ENCODE measurements at regions not wholly inside any gene's neighbourhood (a gene's known extent, or its start where the extent isn't known, plus 50 kb on each side); places are given as distances from the start of the nearest gene placed in this dataset.

DNA sequence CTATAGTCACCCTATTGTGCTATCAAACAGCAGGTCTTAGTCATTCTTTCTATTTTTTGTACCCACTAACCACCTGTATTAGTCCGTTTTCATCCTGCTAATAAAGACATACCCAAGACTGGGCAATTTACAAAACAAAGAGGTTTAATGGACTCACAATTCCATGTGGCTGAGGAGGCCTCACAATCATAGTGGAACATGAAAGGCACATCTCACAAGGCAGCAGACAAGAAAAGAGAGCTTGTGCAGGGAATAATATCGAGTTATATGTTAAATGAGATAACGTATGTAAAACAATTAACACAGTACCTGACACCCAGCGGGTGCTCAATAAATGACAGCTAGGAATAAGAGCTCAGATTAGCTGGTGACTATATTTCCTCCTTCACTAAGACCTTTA lies 88.1 kb upstream of the WDR44 start:
- Mint-ChIP-seq H3K4me1 (ENCODE audit: unreplicated experiment) (no peaks in the 10 kb centered on the region), H3K9me3 (no peaks in the 10 kb centered on the region), H3K27ac (no peak overlapping the region), H3K36me3 (no peaks in the 10 kb centered on the region), H3K4me3 (no peak overlapping the region), H3K27me3 (peaks cover 3% of the 10 kb centered on the region)
- DNase-seq (ENCODE audit: extremely low spot score, unreplicated experiment) = no peak
- TF ChIP-seq, protein P1, sequence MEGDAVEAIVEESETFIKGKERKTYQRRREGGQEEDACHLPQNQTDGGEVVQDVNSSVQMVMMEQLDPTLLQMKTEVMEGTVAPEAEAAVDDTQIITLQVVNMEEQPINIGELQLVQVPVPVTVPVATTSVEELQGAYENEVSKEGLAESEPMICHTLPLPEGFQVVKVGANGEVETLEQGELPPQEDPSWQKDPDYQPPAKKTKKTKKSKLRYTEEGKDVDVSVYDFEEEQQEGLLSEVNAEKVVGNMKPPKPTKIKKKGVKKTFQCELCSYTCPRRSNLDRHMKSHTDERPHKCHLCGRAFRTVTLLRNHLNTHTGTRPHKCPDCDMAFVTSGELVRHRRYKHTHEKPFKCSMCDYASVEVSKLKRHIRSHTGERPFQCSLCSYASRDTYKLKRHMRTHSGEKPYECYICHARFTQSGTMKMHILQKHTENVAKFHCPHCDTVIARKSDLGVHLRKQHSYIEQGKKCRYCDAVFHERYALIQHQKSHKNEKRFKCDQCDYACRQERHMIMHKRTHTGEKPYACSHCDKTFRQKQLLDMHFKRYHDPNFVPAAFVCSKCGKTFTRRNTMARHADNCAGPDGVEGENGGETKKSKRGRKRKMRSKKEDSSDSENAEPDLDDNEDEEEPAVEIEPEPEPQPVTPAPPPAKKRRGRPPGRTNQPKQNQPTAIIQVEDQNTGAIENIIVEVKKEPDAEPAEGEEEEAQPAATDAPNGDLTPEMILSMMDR (conservative IDR thresholded peaks at IDR 0.05) = no peak

DNA sequence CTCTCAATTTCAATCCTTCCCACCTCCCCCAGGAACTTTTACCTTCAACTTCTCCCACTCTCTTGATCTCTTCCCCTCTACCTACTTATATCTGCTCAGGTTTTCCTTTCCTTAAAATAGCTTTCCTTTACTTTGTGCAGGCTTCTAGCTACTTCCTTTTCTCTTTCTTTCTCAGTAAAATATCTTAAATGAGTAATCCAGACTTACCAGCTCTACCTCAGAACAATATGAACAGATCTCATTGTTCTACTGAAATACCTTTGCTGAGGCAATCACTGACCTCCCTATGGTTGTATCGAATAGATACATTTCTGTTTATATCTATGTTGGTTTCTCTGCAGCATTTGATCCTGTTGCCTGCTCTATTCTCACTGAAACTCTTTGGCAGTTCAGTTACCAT lies 86.7 kb upstream of the WDR44 start:
- Mint-ChIP-seq H3K4me1 (ENCODE audit: unreplicated experiment) (no peaks in the 10 kb centered on the region), H3K9me3 (no peaks in the 10 kb centered on the region), H3K27me3 (peaks cover 3% of the 10 kb centered on the region), H3K36me3 (no peaks in the 10 kb centered on the region), H3K4me3 (no peak overlapping the region), H3K27ac (no peak overlapping the region)
- no peak for DNase-seq (ENCODE audit: extremely low spot score, unreplicated experiment)
- TF ChIP-seq, protein P1 (conservative IDR thresholded peaks at IDR 0.05) = no peak

DNA sequence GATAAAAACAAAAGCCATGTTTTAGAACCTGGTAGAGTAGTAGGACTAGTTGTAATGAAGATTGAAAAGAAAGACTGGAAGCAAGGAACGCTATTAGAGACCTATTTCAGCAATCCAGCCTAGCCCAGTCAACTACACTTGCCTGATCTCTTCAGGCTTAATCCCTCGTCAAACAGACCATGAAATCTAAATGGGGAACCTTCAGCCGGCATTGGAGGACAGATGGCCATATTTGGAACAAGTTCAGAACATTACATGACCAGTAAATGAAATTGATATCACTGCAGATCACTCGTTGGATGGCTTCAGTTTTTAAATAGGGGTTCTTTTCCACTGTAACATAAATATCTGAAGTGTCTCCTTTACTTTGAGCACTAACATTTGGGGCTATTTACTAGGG lies 84.8 kb upstream of the WDR44 start:
- TF ChIP-seq, protein P1 (conservative IDR thresholded peaks at IDR 0.05) = no peak
- Mint-ChIP-seq H3K36me3 (no peaks in the 10 kb centered on the region), H3K27me3 (peaks cover 3% of the 10 kb centered on the region), H3K4me3 (no peak overlapping the region), H3K9me3 (no peaks in the 10 kb centered on the region), H3K27ac (no peak overlapping the region), H3K4me1 (ENCODE audit: unreplicated experiment) (no peaks in the 10 kb centered on the region)
- DNase-seq (ENCODE audit: extremely low spot score, unreplicated experiment) = no peak

DNA sequence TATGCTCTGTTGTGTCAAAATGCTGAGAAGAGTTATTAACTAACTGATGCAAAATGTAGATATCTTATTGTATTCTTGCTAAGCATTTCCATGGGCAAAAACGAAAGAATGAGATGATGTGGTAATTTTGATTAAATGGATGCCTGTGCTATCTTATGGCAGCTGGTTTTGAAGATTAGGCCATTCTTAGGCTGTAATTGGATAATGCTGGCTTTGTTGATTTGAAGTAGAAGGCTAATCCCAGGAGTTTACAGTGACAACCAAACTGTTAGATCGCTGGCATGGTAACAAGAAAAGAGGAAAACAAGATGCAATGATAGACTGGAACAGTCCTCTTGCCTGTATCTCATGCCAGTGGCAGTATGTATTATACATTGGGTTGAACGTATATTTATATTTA lies 74.1 kb upstream of the WDR44 start:
- TF ChIP-seq, protein P1 (conservative IDR thresholded peaks at IDR 0.05) = no peak
- H3K4me3 Mint-ChIP-seq = no peak overlapping the region
- H3K9me3 Mint-ChIP-seq = peaks cover 3% of the 10 kb centered on the region
- H3K27ac Mint-ChIP-seq = no peak overlapping the region
- H3K4me1 Mint-ChIP-seq (ENCODE audit: unreplicated experiment) = no peaks in the 10 kb centered on the region
- H3K36me3 Mint-ChIP-seq = no peaks in the 10 kb centered on the region
- no peak for DNase-seq (ENCODE audit: extremely low spot score, unreplicated experiment)
- no peaks in the 10 kb centered on the region for H3K27me3 Mint-ChIP-seq

DNA sequence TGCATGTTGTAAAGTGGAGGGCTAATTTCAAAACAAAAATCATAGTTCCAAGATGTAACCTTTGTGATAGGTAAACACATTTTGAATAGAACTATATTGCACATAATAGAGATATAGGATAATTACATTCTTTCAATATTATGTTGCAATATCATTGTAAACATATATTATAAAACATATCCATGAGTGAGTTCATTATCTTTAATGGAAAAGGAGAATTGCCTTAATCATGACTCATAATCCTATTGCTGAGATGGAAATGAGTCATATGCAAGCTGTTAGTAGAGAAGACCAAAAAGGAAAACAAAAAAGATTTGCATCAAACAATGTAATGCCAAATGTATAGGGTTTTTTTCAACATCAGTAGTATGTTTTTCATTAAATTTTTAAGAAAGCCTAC lies 73.7 kb upstream of the WDR44 start:
- Mint-ChIP-seq H3K27me3 (no peaks in the 10 kb centered on the region), H3K4me3 (no peak overlapping the region), H3K27ac (no peak overlapping the region), H3K36me3 (no peaks in the 10 kb centered on the region), H3K4me1 (ENCODE audit: unreplicated experiment) (no peaks in the 10 kb centered on the region), H3K9me3 (peaks cover 3% of the 10 kb centered on the region)
- no peak for DNase-seq (ENCODE audit: extremely low spot score, unreplicated experiment)
- TF ChIP-seq, protein P1 (conservative IDR thresholded peaks at IDR 0.05) = no peak

Measured in type B pancreatic cell (in vitro differentiated cells).